ENCODE measurements at regions not wholly inside any gene's neighbourhood (a gene's known extent, or its start where the extent isn't known, plus 50 kb on each side); places are given as distances from the start of the nearest gene placed in this dataset.

- TF ChIP-seq CTCF (IDR thresholded peaks at IDR 0.05; ENCODE audit: low read depth, low read length, missing input control) (no peak), RAD21 (IDR thresholded peaks at IDR 0.05) (no peak), MAX (IDR thresholded peaks at IDR 0.05) (no peak), NR2F2 (IDR thresholded peaks at IDR 0.05) (no peak), JUND (IDR thresholded peaks at IDR 0.05) (no peak), REST (IDR thresholded peaks at IDR 0.05) (no peak), HNF4G (IDR thresholded peaks at IDR 0.05) (no peak)
Observed at GRCh38 chr3:196145468-196146262, 63.8 kb upstream of the TFRC start.

Measured in liver (tissue), 3 donors.